Astrocyte (in vitro differentiated cells and primary cell): ENCODE measurements at regions not wholly inside any gene's neighbourhood (a gene's known extent, or its start where the extent isn't known, plus 50 kb on each side); places are given as distances from the start of the nearest gene placed in this dataset.
"Not testable (repeated sequence)": the region's sequence is repeated elsewhere in the genome, so short reads cannot be mapped to it uniquely, and the experiment has no call there.

Experiments used
- DNase-seq: peaks from one replicate; pipeline ENCODE4 v3.0.0-alpha.2; 2010; ENCODE audit warnings: low read depth
- FAIRE-seq: peaks from 2 replicates; lab custom pipeline; 2011; peaks lifted over from hg19 to GRCh38; lab: Jason Lieb, UNC
- H2AFZ ChIP-seq: 2 replicates; pipeline ENCODE4 v1.6.0; 2012; ENCODE audit warnings: low read depth, low read length, inconsistent platforms
- H3K27ac ChIP-seq: 2 replicates; pipeline ENCODE4 v1.5.1; 2011; ENCODE audit warnings: low read depth, low read length, inconsistent platforms
- H3K27me3 ChIP-seq: 2 replicates; pipeline ENCODE4 v1.6.0; 2011; ENCODE audit warnings: low read length, inconsistent platforms; ENCODE audit not compliant: insufficient read depth
- H3K36me3 ChIP-seq: 2 replicates; pipeline ENCODE4 v1.5.1; 2011; ENCODE audit warnings: low read length, inconsistent platforms; ENCODE audit not compliant: insufficient read depth
- H3K4me1 ChIP-seq: 2 replicates; pipeline ENCODE4 v1.5.1; 2011; ENCODE audit warnings: low read length, inconsistent platforms; ENCODE audit not compliant: insufficient read depth
- H3K4me2 ChIP-seq: 2 replicates; pipeline ENCODE4 v1.6.0; 2012; ENCODE audit warnings: low read length, inconsistent platforms
- H3K4me3 ChIP-seq: 2 replicates; pipeline ENCODE4 v1.5.1; 2011; ENCODE audit warnings: low read depth, mild to moderate bottlenecking, low read length, inconsistent platforms; ENCODE audit not compliant: insufficient read depth
- H3K79me2 ChIP-seq: 2 replicates; pipeline ENCODE4 v1.6.0; 2012; ENCODE audit warnings: mild to moderate bottlenecking, low read length, inconsistent platforms; ENCODE audit not compliant: insufficient read depth
- H3K9ac ChIP-seq: 2 replicates; pipeline ENCODE4 v1.6.0; 2012; ENCODE audit warnings: mild to moderate bottlenecking, low read length, inconsistent platforms
- H3K9me3 ChIP-seq: 2 replicates; pipeline ENCODE4 v1.5.1; 2012; ENCODE audit warnings: low read depth, mild to moderate bottlenecking, low read length, inconsistent platforms; ENCODE audit not compliant: insufficient read depth
- H4K20me1 ChIP-seq: 2 replicates; pipeline ENCODE4 v1.6.0; 2012; ENCODE audit warnings: low read length, inconsistent platforms; ENCODE audit not compliant: insufficient read depth
- H3K27ac Mint-ChIP-seq: one replicate; pipeline ENCODE4 v1.8.0; 2021; ENCODE audit warnings: mild to moderate bottlenecking, mixed read lengths; ENCODE audit not compliant: unreplicated experiment
- H3K27me3 Mint-ChIP-seq: one replicate; pipeline ENCODE4 v1.8.0; 2021; ENCODE audit warnings: low read depth, mixed read lengths; ENCODE audit not compliant: unreplicated experiment
- H3K36me3 Mint-ChIP-seq: one replicate; pipeline ENCODE4 v1.8.0; 2021; ENCODE audit warnings: low read depth, mixed read lengths; ENCODE audit not compliant: unreplicated experiment
- H3K4me1 Mint-ChIP-seq: one replicate; pipeline ENCODE4 v1.8.0; 2021; ENCODE audit warnings: low read depth, mixed read lengths; ENCODE audit not compliant: unreplicated experiment
- H3K4me3 Mint-ChIP-seq: one replicate; pipeline ENCODE4 v1.8.0; 2021; ENCODE audit warnings: mild to moderate bottlenecking, moderate library complexity, mixed read lengths; ENCODE audit not compliant: unreplicated experiment
- H3K9me3 Mint-ChIP-seq: one replicate; pipeline ENCODE4 v1.8.0; 2021; ENCODE audit warnings: mild to moderate bottlenecking, mixed read lengths; ENCODE audit not compliant: unreplicated experiment
- CTCF ChIP-seq: IDR thresholded peaks from 2 replicates; pipeline ENCODE4 v1.5.1; 2011; ENCODE audit warnings: low read depth, mild to moderate bottlenecking, inconsistent platforms, low read length, moderate library complexity; ENCODE audit not compliant: insufficient read depth
- EZH2 ChIP-seq: IDR thresholded peaks from 2 replicates; pipeline ENCODE4 v1.6.1; 2012; ENCODE audit warnings: mild to moderate bottlenecking, low read length, inconsistent platforms; ENCODE audit not compliant: insufficient read depth

GRCh38 chr5:92633176-92633575, 947.8 kb downstream of the NR2F1-AS1 start:
- no peaks in the 10 kb centered on the region for H3K4me1 Mint-ChIP-seq
- Histone ChIP-seq H3K79me2 (no peaks in the 10 kb centered on the region), H3K9me3 (no peaks in the 10 kb centered on the region), H3K27ac (no peak overlapping the region), H3K4me3 (no peak overlapping the region), H3K9ac (no peak overlapping the region), H3K4me1 (no peaks in the 10 kb centered on the region), H4K20me1 (no peaks in the 10 kb centered on the region), H2AFZ (no peak overlapping the region), H3K27me3 (no peaks in the 10 kb centered on the region), H3K36me3 (no peaks in the 10 kb centered on the region), H3K4me2 (no peak overlapping the region)
- no peaks in the 10 kb centered on the region for H3K9me3 Mint-ChIP-seq
- no peaks in the 10 kb centered on the region for H3K27me3 Mint-ChIP-seq
- no peak overlapping the region for H3K4me3 Mint-ChIP-seq
- DNase-seq (no peak), FAIRE-seq (no peak)
- TF ChIP-seq EZH2 (no peak), CTCF (no peak)
- H3K36me3 Mint-ChIP-seq: no peaks in the 10 kb centered on the region
- no peak overlapping the region for H3K27ac Mint-ChIP-seq

- H3K27me3 Mint-ChIP-seq, H3K4me2 ChIP-seq, H2AFZ ChIP-seq, DNase-seq, FAIRE-seq, H3K4me1 ChIP-seq, H3K9me3 Mint-ChIP-seq, H3K27me3 ChIP-seq, H4K20me1 ChIP-seq, H3K79me2 ChIP-seq, H3K9ac ChIP-seq, H3K4me3 ChIP-seq, H3K36me3 ChIP-seq, H3K4me3 Mint-ChIP-seq, H3K27ac ChIP-seq, H3K9me3 ChIP-seq, H3K27ac Mint-ChIP-seq, H3K36me3 Mint-ChIP-seq, H3K4me1 Mint-ChIP-seq: not testable (repeated sequence)
Observed at GRCh38 chr5:92631237-92631701, 949.8 kb downstream of the NR2F1-AS1 start.

GRCh38 chr5:92629574-92629973, 951.4 kb downstream of the NR2F1-AS1 start:
- no peak for DNase-seq
- Histone ChIP-seq H2AFZ (no peak overlapping the region), H3K36me3 (no peaks in the 10 kb centered on the region), H3K9ac (no peak overlapping the region), H3K79me2 (no peaks in the 10 kb centered on the region), H3K27me3 (no peaks in the 10 kb centered on the region), H4K20me1 (no peaks in the 10 kb centered on the region), H3K4me2 (no peak overlapping the region), H3K9me3 (no peaks in the 10 kb centered on the region), H3K4me1 (no peaks in the 10 kb centered on the region), H3K27ac (no peak overlapping the region), H3K4me3 (no peak overlapping the region)
- no peaks in the 10 kb centered on the region for H3K36me3 Mint-ChIP-seq
- no peak overlapping the region for H3K4me3 Mint-ChIP-seq
- no peaks in the 10 kb centered on the region for H3K27me3 Mint-ChIP-seq
- no peak overlapping the region for H3K27ac Mint-ChIP-seq
- no peak for FAIRE-seq
- H3K4me1 Mint-ChIP-seq: no peaks in the 10 kb centered on the region
- H3K9me3 Mint-ChIP-seq: no peaks in the 10 kb centered on the region
- TF ChIP-seq EZH2: no peak
- TF ChIP-seq CTCF: no peak
